Left ventricle myocardium superior (tissue), 1 donor: ENCODE measurements at regions not wholly inside any gene's neighbourhood (a gene's known extent, or its start where the extent isn't known, plus 50 kb on each side); places are given as distances from the start of the nearest gene placed in this dataset.
"Not testable (repeated sequence)": the region's sequence is repeated elsewhere in the genome, so short reads cannot be mapped to it uniquely, and the experiment has no call there.

Experiments used
- ATAC-seq: fragments of 200-7000 bp; cut with Tn5 transposase; one replicate; pipeline ENCODE4 v1.9.1; 2020; ENCODE audit warnings: mild to moderate bottlenecking, moderate library complexity
- DNase-seq: peaks from one replicate; pipeline ENCODE4 v3.0.0-alpha.2; 2020
- intact Hi-C: fragments of 100-400 bp; cut with micrococcal nuclease; formaldehyde crosslinking; loops from one replicate; pipeline ENCODE4 v1.11.0; 2022
- donor health status: DM: no; HTN: yes; CAD: no; lungs with severe emphysema.

GRCh38 chr6:140806431-140806830 is 1326.3 kb upstream of the GJE1 start:
- intact Hi-C loops, result no loop called here
- ATAC-seq, result no peak
- no peak for DNase-seq

DNA sequence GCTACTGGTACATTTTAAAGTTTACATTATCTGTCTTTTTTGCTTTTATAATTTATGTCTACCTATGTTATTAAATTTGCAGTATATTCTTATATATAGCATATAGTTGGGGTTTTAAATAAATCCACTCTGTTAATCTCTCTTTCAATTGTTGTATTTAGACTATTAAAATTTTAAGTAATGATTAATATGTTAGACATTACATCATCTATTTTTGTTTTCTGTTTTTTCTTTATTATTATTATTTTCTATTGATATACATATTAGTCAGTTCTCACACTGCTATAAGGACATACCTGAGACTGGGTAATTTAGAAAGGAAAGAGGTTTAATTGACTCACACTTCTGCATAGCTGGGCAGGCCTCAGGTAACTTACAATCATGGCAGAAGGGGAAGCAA is 1338.2 kb upstream of the GJE1 start:
- DNase-seq (no peak), ATAC-seq (no peak)
- intact Hi-C loops, result no loop called here

- intact Hi-C loops, result no loop called here
- ATAC-seq (no peak), DNase-seq (no peak)
Observed at GRCh38 chr6:140790109-140790508, 1342.6 kb upstream of the GJE1 start.

- intact Hi-C loops, result no loop called here
- ATAC-seq (no peak), DNase-seq (no peak)
Observed at GRCh38 chr6:140789466-140789865, 1343.3 kb upstream of the GJE1 start.

- intact Hi-C loops, result no loop called here
- no peak for ATAC-seq
- DNase-seq, result no peak
Observed at GRCh38 chr6:140785926-140786325, 1346.8 kb upstream of the GJE1 start.

DNA sequence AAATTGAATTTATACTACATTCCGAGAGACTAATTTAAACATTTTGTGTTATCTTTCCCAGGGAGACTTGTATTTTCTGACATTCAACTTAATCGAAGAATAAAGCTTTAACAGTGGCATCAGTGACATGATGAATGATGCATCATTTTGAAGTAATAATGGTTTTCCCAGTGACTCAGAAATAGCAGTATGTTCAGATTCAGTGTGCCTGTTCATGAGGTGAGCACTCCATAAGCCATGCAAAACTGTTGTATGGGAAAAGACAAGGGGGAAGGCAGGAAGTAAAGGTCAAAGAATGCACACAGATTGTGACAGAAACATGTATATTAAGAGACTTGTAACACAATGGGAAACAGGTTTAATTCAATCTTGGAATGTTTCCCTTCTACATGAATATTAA is 1348.2 kb upstream of the GJE1 start:
- DNase-seq (no peak), ATAC-seq (no peak)
- intact Hi-C loops, result no loop called here

GRCh38 chr6:140783504-140783903 is 1349.2 kb upstream of the GJE1 start:
- DNase-seq, ATAC-seq, intact Hi-C loops: not testable (repeated sequence)

GRCh38 chr6:140782941-140783340 is 1349.8 kb upstream of the GJE1 start:
- intact Hi-C loops, result no loop called here
- no peak for DNase-seq

GRCh38 chr6:140779991-140780596 is 1352.6 kb upstream of the GJE1 start:
- DNase-seq (peak; percentile 33), ATAC-seq (peak; percentile 62)
- intact Hi-C loops, result no loop called here

More at GRCh38 chr6:140782941-140783340, 1349.8 kb upstream of the GJE1 start:
- ATAC-seq, result no peak

- DNase-seq (no peak), ATAC-seq (no peak)
- intact Hi-C loops, result no loop called here
Observed at GRCh38 chr6:140779341-140779740, 1353.4 kb upstream of the GJE1 start.

DNA sequence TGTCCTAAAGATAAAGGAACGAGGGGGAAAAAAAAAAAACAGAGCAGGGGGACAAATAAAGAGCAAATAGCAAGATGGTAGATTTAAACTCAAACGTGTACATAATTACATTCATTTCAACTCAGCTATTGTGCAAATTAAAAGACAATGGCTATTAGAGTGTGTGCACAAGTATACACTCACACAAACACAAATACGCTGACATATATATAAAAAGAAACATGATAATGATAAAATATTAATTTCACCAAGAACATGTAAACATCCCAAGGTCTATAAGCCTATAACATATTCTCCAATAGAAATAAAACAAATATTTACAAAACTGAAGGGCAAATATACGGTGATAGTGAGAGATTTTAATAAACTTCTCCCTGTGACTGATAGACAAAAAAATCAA is 1354.9 kb upstream of the GJE1 start:
- no peak for ATAC-seq
- no peak for DNase-seq
- intact Hi-C loops, result no loop called here

DNA sequence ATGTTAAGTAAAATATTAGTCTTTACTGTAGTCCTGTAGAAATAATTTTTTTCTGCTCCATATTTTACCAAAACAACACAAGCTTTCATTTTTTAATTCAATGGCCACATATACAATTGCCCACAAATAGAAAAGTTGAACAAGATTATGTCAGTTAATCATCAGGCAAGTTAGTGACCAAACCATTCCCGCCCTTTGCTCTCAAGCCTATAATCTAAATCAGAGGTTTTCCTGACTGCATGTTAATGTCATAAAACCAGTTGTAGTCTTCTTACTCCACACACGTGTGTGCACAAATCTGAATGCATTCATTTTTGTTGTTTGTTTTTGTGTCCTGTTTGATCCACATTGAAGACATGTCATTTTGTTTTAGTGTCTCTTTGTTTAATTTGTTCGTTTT is 1357.7 kb upstream of the GJE1 start:
- ATAC-seq, result no peak
- no peak for DNase-seq
- intact Hi-C loops, result no loop called here

DNA sequence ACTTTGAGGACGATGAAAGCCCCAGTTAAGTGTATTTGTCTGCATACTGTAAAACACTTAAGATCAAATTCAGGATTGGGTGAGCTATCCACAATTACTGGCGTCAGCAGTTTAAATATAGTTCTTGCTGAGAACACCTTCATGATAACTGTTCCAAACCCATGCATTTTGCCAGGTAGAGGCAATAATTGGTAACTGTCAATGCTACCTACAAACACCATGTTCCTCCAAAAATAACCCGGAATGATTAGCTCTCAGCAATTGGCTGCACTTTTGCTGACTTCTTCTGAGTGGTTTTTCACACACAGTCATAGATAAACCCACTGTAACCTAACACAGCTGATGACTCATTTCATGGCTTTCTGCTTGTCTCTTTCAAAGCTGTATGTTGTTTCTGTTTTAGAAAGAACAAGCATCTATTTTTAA is 1358.6 kb upstream of the GJE1 start:
- intact Hi-C loops, result no loop called here
- ATAC-seq, result peak; percentile 99
- no peak for DNase-seq

- DNase-seq (no peak), ATAC-seq (no peak)
- intact Hi-C loops, result no loop called here
Observed at GRCh38 chr6:140773276-140773675, 1359.4 kb upstream of the GJE1 start.

DNA sequence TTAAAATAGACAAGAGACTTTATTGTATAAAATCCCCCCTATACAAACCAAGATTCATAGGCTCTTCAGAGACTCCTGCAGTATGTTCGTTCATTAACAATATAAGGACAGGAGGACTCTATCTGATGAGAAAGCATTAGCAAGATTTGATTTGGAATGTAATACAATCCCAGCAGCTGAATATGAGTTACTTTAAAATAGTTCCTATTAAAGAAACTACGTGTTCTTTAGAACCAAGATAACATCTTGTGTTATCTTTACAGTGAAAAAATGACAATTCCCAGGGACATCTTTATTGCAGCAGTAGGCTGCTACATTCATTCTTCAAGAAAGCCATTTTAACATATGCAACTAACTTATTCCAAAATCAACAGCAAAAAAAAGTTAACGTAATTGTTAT is 1360.1 kb upstream of the GJE1 start:
- no peak for ATAC-seq
- intact Hi-C loops, result no loop called here
- DNase-seq, result no peak

GRCh38 chr6:140768133-140768532 is 1364.6 kb upstream of the GJE1 start:
- intact Hi-C loops, result no loop called here
- DNase-seq, result no peak
- no peak for ATAC-seq

GRCh38 chr6:140766999-140767398 is 1365.7 kb upstream of the GJE1 start:
- intact Hi-C loops, result no loop called here
- DNase-seq (no peak), ATAC-seq (no peak)

GRCh38 chr6:140758169-140758877 is 1374.4 kb upstream of the GJE1 start:
- DNase-seq (no peak), ATAC-seq (no peak)
- intact Hi-C loops, result no loop called here

- ATAC-seq, result no peak
- DNase-seq, result no peak
- intact Hi-C loops, result no loop called here
Observed at GRCh38 chr6:140752234-140752633, 1377.8 kb upstream of the CITED2 start.

DNA sequence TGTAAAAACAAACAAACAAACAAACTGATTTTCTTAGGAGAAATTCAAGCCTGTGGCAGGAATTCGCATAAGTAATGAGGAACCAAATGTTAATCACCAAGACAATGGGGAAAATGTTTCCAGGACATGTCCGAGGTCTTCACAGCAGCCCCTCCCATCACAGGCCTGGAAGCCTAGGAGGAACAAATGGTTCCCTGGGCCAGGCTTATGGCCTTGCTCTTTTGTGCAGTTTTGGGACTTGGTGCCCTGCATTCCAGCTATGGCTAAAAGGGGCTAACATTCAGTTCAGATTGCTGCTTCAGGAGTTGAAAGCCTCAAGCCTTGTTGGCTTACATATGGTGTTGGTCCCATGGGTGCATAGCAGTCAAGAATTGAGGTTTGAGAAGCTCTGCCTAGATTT is 1372.7 kb upstream of the CITED2 start:
- ATAC-seq (no peak), DNase-seq (no peak)
- intact Hi-C loops, result no loop called here

DNA sequence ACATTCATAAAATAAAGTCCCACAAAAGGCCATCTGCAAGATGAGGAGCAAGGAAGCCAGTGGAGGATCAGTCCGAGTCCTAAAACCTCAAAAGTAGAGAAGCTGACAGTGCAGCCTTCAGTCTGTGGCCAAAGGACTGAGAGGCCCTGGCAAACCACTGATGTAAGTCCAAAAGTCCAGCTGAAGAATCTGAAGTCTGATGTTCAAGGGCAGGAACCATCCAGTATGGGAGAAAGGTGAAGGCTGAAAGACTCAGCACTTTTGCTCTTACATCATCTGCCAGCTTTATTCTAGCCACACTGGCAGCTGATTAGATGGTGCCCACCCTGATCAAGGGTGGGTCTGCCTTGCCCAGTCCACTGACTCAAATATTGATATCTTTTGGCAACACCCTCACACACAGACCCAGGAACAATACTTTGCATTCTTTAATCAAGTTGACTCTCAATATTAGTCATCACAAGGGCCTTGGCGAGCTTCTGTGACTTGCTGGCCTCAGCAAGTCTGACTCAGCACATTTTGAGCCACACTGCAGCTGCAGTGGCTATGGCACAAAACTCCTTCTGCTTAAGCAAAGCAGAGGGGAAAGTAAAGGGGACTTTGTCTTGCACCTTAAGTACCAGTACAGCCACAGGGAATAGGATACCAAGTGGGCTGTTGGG is 1370.3 kb upstream of the CITED2 start:
- no peak for DNase-seq
- intact Hi-C loops, result no loop called here
- no peak for ATAC-seq
